Glomerular visceral epithelial cell (primary cell): ENCODE measurements at regions not wholly inside any gene's neighbourhood (a gene's known extent, or its start where the extent isn't known, plus 50 kb on each side); places are given as distances from the start of the nearest gene placed in this dataset.

ENCODE experiments used
- DNase-seq: peaks from one replicate; pipeline ENCODE4 v3.0.0-alpha.2; 2016; ENCODE audit errors: extremely low spot score

DNA sequence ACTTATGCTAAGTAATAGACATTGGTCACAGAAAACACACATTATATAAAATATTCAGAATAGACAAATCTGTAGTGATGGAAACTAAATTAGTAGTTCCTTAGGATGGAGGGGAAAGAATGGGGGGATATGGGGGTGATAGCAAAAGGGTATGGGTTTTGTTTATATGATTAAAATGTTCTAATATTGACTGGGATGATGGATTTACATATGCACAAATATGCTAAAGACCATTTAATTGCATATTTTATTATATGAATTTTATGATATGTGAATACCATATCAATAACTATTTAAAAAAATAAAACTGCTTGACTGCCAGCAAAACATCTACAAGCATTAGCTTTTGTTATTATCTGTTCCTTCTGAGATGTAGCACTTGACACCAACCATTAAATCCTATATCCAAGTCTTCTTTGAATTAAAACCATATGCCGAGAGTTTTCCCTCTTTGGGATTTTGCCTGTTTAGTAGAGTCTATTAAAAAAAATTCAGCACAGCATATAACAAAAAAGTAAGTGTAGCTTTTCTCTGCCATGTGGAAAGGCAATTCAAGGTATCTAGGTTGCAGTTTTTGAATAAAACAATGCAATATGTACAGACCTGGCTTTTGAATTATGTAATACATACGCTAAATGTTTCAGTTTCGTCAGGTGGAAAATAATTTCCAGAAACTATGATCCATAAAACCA, 2584.1 kb upstream of the PCDH20 start:
- DNase-seq = no peak

DNA sequence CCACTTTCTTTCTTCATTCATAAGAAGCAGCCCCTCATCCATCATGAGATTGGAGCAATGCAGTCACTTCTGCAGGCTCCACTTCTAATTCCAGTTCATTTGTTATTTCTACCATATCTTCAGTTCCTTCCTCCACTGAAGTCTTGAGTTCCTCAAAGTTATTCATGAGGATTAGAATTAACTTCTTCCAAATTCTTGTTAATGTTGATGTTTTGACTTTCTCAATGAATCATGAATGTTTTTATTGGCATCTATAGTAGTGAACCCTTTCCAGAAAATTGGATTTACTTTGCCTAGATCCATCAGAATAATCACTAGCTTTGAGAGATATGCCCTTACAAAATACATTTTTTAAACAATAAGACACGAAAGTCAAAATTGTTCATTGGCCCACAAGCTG, 2567.7 kb upstream of the PCDH20 start:
- DNase-seq = no peak

DNA sequence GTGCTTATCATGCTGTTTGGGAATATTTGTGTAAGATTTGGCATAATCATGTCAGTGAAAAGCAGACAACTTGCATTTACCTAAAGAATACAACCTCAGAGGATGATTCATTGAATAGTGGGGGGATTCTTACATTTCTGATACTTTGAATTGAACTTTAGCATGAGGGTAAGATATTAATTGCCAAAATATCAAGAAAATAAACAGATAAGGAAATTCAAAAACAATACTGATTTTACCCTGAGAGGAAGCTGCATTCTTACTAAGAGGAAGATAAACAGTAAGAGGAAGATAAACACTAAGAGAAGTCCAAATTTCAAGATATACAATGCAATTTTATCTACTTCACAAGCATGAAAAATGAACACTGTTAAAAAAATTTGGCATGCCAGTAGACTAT, 2564.3 kb upstream of the PCDH20 start:
- DNase-seq = no peak

DNA sequence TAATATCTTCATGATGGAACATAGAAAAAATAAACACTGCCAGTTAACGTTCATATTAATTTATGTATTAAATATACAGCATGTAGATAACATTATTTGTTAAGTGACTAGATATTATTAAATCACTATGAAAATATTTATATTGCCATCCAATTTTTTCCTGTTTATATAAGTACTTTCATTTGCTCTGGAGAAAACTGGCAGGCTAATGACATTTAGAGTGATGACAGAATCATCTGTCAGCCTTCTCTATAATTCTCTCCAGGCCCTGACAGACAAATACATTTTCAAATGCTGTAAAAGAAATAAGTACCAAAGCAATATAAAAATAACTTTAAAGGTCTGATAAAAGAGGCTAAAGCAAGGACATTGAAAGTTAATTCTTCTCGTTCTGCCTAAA, 2556.7 kb upstream of the PCDH20 start:
- no peak for DNase-seq

DNA sequence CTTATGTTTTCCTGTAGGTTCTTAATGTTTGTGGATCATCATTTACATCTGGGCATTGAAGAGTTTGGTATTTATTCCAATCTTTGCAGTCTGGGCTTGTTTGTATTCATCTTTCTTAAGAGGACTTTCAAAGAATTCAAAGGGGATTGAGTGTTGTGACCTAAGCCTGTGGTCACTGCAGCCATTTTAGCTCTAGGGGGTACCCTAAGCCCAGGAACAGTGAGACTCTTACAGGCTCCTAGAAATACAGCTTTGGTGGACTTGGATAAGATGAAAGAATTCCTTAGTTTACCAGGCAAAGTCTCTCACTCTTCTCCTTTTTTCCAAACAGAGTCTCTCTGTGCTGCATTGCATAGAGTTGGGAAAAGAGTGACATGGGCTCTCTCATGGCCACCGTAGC, 2539.0 kb upstream of the PCDH20 start:
- no peak for DNase-seq

DNA sequence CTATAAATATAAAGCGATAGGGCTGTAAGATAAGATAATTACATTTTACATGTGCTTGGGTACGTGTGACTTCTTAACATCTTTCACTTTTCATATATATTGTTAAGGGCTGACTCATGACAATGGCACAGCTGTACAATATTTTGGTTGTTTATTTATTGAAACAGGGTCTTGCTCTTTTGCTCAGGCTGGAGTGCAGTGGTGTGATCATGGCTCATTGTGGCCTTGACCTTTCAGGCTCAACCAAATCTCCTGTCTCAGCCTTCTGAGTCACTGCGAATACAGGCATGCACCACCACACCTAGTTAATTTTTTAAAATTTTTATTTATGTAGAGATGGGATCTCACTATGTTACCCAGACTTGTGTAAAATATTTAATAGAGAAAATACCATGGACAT, 2532.4 kb upstream of the PCDH20 start:
- DNase-seq = peak; percentile 9

DNA sequence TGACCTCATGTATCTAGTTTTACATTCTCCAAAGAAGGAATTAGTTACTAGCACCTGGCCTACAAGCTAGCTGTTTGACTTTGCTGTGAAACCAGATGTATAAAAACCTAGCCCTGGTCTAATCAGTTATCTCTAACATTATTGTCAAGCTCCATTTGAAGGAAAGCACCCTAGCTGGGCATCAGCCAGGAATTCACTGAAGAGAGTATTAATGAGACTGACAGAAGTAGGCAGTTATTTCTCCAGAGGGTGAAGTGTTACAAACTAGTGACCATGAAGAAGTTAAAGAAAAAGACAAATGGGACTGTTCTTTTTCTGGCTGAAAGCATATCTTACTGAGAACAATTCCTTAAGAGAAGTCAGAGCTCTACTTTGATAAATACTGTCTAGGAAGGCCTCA, 2529.3 kb upstream of the PCDH20 start:
- no peak for DNase-seq

DNA sequence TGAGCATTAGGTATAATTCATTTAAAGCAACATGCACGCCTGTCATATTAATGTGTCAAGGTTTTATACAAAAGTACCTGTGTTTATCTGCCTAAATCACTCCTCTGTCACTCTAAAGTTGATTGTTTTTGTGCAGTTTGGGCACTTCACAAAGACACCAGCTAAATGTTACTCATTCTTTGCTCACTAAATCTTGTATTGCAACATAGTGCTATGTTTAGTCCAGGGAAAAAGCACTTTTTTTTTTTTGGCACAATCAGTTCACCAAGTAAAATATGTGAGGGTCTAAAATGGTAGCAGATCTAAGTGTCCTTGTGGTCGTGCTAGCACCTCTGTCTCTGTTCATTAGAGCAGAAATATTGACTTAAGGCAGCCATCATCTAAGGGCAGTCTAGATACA, 2526.7 kb upstream of the PCDH20 start:
- DNase-seq = no peak

DNA sequence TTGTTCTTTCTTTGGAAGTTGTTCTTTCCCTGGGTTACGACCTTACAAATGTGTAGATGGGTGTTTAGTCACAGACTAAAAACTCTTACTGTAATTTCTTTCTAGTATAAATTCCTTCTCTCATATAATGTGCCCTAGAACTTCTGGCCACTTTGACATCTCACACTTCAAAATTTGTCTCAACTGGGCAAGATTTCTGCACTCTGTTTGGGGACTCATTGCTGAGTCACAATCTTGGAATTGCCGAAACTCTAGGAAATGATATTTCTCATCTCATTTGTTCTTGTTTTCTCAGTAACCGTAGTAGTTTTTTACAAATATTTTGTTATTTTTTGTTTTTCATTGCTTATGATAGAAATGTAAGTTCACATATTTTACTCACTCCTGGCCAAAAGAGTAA, 2523.2 kb upstream of the PCDH20 start:
- no peak for DNase-seq

DNA sequence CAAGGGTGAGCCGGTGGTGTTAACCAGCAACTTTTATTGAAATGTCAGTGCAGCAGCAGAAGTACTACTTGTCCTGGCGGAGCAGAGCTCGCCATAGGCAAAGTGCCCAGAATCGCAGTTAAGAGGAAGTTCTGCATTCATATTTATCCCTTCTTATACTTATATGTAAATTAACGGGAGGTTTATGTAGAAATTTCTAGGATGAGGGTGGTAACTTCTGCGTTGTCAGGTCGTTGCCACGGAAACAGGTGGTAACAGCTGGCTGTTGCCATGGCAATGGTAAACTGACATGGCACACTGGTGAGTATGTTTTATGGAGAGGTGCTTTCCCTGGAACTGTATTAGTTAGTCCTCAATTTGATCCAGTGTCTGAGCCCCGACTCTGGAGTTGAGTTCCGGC, 2494.9 kb upstream of the PCDH20 start:
- DNase-seq = peak; percentile 17

DNA sequence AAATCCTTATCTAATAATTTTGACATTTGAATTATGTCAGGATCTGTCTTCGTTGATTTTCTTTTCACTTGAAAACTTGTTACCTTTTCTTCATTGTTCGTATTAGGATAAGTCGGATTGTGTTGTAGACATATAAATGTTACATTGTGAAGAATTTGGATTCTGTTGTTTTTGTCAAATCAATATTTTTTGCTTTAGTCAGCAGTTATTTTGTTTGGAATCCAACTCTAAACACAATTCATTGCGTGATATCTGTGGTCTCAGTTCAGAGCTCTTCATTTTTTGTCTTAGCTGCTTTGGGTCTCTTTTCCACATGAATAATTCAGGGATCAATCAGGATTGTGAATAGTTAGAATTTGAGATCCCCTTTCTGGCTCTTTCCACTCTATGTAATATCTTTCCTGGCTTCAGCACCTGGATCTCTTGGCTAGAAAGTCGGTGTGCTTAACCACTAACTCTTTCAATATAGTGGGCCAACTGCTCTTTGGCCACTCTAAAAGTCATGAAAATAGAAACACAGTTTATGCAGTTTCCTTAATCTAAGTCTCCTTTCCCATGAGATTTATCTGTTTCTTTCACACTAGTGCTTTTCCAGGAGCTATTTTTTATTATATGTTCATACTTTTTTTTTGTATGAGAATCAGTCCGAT, 2494.2 kb upstream of the PCDH20 start:
- DNase-seq = no peak

DNA sequence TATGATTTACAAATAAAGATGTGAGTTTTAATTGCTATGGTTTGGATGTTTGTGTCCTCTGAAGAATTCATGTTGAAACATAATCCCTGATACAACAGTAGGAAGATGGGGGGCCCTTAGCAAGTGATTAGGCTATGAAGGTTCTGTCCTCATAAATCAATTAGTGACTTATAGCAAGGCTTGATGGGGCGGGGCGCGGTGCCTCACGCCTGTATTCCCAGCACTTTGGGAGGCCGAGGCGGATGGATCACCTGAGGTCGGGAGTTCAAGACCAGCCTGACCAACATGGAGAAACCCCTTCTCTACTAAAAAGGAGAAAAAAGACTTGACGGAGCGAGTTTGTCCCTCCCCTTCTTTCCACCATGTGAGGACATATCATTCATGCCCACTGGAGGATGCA, 2486.5 kb upstream of the PCDH20 start:
- no peak for DNase-seq

DNA sequence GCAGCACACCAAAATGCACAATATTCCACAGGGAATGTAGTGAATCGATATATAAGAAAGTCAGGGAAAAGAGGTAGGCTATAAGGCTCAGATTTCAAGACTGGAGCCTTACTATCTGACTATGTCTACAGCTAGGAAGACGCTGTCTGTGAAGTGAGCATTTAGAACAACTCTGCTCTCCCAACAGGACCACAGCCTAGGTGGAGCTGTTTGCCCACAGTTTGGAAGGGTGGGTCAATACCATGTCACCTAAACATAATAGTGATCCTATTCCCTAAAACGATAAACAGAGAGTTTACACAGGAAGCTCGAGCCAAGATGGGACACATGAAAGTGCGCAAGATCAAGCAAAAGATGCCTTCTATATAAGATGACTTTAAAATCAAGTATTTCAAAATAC, 2486.0 kb upstream of the PCDH20 start:
- no peak for DNase-seq

DNA sequence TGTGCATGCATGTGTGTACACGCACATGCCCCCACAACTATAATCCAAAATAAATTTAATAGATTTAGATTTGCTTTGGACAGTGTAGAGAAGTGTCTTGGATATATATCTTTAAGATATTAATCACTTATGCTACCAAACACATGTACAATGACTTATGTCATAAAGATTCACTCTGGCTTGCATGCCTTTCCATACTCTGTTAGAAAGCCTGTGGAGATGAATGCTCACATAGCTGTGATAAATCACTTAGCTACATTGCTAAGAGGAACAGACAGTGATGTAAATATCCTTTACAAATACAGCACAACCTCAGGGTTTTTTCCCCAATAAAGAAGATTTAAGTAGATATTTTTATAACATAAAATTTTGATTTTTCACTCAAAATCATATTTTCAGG, 2484.8 kb upstream of the PCDH20 start:
- no peak for DNase-seq

DNA sequence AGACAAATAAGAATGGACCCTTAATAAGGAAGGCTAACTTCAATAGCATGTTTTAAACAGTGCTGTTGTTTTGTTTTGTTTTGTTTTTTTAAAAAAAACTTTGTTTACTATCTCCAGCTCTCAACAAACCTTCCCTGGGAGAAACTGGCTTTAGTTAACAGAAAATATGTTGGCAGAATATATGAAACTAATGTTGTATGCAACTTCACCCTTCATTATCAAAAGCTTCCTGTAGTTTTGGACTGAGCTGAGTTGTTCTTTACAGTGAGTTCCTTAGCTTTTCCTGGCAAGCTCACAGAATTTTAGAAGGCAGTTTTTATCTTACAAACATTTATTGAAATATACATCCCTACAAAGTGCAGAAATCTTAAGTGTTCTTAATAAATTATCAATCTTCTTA, 2480.7 kb upstream of the PCDH20 start:
- no peak for DNase-seq

DNA sequence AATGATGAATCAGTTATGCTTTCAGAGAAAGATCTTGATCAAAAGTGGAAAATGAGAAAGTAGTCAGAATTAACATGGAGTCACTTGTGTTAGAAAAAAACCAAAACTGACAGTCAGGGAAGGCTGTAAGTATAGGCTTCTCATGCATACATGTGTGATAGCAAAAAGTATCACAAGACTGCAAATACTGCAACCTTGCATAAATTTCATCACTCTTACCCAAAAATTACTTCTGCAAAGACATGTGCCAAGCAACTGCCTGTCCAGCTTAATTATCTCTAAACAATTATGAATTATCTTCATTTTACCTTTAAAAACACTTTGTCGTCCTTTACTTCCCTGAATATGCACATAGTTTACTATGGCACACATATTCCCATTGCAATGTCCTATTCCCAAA, 2466.4 kb upstream of the PCDH20 start:
- DNase-seq = no peak

DNA sequence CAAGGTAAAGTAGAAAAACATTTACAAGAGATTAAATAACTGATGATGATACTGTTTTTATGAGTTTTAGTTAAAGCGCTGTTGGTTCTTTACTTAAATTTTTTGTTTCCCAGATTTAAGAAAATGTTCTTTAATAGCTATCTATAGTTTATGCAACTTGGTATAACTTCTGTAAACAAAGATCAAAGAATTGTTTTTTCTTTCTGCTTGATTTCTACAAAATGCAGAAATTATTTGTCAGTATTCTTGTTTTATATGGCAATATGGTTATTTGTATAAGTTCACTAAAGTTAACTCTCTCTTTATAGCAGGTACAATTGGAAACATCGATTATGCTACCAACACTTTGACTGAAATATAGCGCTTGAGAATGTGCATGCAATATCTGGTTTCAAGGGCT, 2465.1 kb upstream of the PCDH20 start:
- DNase-seq = no peak

DNA sequence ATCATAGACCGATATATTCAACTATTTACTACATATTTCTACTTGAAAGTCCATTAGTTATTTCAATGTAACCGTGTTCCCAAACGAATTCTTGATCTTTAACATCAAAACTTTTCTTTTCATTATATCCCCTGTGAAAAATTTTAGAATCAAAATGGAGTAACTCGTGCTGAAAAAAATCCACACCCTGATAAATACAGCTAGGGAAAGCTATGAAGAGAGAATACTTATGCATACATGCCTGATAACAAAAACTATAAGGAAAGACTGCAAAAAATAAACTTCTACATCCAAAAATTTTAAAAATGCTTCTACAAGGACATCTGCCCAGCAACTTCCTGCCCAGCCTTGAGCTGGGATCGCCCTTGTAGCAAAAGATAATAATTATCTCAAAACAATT, 2458.3 kb upstream of the PCDH20 start:
- DNase-seq = no peak

DNA sequence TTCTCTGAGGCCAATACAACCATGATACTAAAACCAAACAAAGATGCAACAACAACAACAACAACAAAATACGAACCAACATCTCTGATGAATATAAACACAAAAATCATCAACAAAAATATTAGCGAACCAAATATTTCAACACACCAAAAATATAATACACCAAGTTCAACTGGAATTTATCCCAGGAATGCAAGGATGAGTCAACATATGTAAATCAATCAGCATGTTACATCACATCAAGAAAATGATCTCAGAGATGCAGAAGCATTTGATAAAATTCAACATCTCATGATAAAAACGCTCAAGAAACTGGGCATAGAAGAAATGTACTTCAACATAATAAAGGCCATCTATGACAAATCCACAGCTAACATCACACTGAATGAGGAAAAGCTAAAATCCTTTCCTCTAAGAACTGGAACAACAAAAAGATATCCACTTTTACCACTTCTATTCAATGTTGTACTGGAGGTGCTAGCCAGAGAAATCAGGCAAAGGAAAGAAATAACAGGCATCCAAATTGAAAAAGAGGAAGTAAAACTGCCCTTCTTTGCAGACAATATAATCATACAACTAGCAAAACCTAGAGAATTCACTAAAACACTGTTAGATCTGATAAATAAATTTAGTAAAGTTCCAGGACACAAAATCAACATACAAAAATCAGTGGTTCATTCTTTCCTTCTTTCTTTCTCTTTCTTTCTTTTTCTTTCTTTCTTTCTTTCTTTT, 2448.7 kb upstream of the PCDH20 start:
- no peak for DNase-seq

DNA sequence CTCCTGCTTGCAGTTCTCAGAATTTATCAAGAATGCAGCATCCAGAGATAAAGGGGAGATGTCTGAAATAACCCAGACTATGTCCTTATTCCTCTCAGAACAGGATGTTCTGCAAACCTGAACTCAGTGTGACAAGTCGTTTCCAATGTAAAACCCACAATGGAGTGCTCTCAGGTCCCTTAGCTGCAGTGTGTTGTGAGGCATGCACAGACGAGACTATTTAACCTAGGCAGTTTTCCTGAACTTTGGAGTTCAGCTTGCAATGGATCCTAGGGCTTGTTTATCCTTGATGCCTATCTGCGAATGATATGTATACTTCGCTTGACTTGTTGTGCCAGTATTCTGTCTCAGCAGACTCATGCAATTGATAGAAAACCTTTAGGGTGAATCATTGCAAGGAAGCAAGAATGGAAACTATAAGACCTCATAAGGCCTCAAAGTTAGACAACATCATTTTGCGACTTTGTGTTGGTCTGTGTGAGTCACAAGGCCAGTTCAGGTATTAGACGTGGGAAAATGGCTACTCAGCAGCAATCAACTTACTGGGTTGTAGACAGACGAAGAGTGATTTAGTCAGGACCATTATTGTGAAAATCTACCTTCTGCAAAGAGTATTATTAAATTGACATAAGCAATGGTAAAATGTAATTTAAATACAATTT, 2439.9 kb upstream of the PCDH20 start:
- DNase-seq = no peak

DNA sequence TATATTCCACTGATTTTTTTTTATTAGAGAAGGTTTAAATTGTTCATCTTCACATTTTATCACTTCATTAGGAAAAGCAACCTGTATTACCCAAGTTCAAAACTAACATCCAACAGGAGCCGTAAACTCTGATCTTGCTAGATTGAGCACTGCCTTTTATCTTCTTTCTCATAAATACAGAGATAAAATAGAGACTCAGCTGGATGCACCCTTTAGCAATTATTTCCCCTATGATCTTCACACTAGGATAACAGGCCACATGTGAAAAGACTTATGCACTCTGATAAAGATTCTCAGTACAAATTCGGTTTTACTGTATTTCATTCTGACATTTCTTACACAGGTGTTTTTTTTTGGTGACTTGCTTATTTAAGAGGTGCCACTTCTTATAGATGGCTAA, 2438.2 kb upstream of the PCDH20 start:
- DNase-seq = no peak

DNA sequence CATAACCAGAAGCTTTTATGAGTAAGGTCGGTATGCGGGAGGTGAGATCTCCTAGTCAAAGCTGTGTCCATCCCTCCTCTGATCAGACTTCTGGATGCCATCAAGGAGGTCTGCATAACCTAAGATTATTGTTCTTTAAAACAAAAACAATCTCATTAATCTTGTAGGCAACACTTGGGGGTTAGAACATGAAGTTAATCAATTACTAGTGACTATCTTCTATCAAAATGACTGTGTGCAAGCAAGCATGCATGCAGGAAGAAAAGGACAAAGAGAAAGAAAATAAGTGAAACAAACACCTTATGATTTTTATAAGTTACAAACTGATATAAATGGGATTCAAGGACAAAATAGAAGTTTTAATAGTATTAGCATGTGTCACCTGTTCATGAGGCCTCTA, 2435.9 kb upstream of the PCDH20 start:
- DNase-seq = no peak
